DND-41 (cell line): ENCODE measurements at regions not wholly inside any gene's neighbourhood (a gene's known extent, or its start where the extent isn't known, plus 50 kb on each side); places are given as distances from the start of the nearest gene placed in this dataset.
A peak's percentile ranks its signal among the peaks of the same experiment; 100 is the strongest.

Experiments
- ATAC-seq: fragments of 200-7000 bp; cut with Tn5 transposase; 3 replicates; pipeline ENCODE4 v1.9.1; 2021; ENCODE audit warnings: low read depth; ENCODE audit not compliant: insufficient read depth
- DNase-seq: peaks from one replicate; pipeline ENCODE4 v3.0.0-alpha.2; 2020
- H2AFZ ChIP-seq: 2 replicates; pipeline ENCODE4 v1.6.0; 2012; ENCODE audit warnings: low read depth, low read length
- H3K27ac ChIP-seq: 2 replicates; pipeline ENCODE4 v1.5.1; 2012; ENCODE audit warnings: low read length, inconsistent platforms
- H3K27me3 ChIP-seq: fragments of 200-600 bp; sonication (generic); 2 replicates; pipeline ENCODE4 v1.6.0; 2012; ENCODE audit warnings: low read length, mild to moderate bottlenecking, inconsistent platforms; ENCODE audit not compliant: insufficient read depth, poor library complexity
- H3K36me3 ChIP-seq: 2 replicates; pipeline ENCODE4 v1.5.1; 2012; ENCODE audit warnings: low read length, inconsistent platforms; ENCODE audit not compliant: insufficient read depth
- H3K4me1 ChIP-seq: 2 replicates; pipeline ENCODE4 v1.5.1; 2012; ENCODE audit warnings: mild to moderate bottlenecking, low read length; ENCODE audit not compliant: insufficient read depth
- H3K4me2 ChIP-seq: 2 replicates; pipeline ENCODE4 v1.6.0; 2012; ENCODE audit warnings: mild to moderate bottlenecking, moderate library complexity, low read length, inconsistent platforms; ENCODE audit not compliant: insufficient read depth
- H3K4me3 ChIP-seq, 2 experiments: fragments of 200-600 bp in 1 of 2; shearing (Covaris generic) in 1 of 2; 2 replicates each; pipeline ENCODE4 v1.5.1; 2012 to 2016; ENCODE audit warnings: inconsistent platforms in 2 of 2, low read length in 2 of 2, mild to moderate bottlenecking in 2 of 2, low read depth in 1 of 2, moderate library complexity in 1 of 2
- H3K79me2 ChIP-seq: 2 replicates; pipeline ENCODE4 v1.6.0; 2012; ENCODE audit warnings: low read length, inconsistent platforms; ENCODE audit not compliant: insufficient read depth
- H3K9ac ChIP-seq: 2 replicates; pipeline ENCODE4 v1.6.0; 2012; ENCODE audit warnings: low read depth, mild to moderate bottlenecking, inconsistent platforms, low read length, moderate library complexity
- H3K9me3 ChIP-seq: 2 replicates; pipeline ENCODE4 v1.5.1; 2012; ENCODE audit warnings: low read length, moderate library complexity, mild to moderate bottlenecking, inconsistent platforms; ENCODE audit not compliant: insufficient read depth, severe bottlenecking
- H4K20me1 ChIP-seq: 2 replicates; pipeline ENCODE4 v1.6.0; 2012; ENCODE audit warnings: low read length; ENCODE audit not compliant: insufficient read depth
- EZH2 ChIP-seq: IDR thresholded peaks from 3 replicates; pipeline ENCODE4 v1.6.1; 2012; ENCODE audit warnings: borderline replicate concordance, low read depth, mild to moderate bottlenecking, moderate library complexity, low read length, inconsistent platforms; ENCODE audit not compliant: severe bottlenecking
- TF ChIP-seq, protein P1 (sequence below): IDR thresholded peaks from 2 replicates; pipeline ENCODE4 v1.5.1; 2012; ENCODE audit warnings: borderline replicate concordance, low read length, moderate library complexity, mild to moderate bottlenecking; ENCODE audit not compliant: poor library complexity, severe bottlenecking; ENCODE audit errors: extremely low read depth

DNA sequence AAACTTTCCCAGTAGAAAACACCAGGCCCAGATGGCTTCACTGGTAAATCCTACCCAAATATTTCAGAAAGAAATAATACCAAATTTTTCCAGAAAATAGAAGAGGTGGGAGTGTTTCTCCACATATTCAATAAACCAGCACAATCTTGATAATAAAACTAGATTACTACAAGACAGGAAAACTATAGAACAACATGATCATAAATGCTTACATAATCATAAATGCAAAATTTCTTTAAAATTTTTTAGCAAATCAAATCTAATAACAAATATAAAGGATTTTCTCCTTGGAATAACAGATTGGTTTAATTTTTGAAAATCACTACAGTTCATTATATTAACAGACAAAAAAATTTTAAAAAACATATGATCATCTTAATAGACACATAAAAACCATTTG lies 294.5 kb downstream of the BCL11B start:
- no peak overlapping the region for H3K27ac ChIP-seq
- no peaks in the 10 kb centered on the region for H3K36me3 ChIP-seq
- no peak overlapping the region for H3K4me3 ChIP-seq
- H3K27me3 ChIP-seq: no peaks in the 10 kb centered on the region
- no peaks in the 10 kb centered on the region for H3K79me2 ChIP-seq
- no peak overlapping the region for H3K4me2 ChIP-seq
- ATAC-seq (no peak), DNase-seq (no peak)
- H3K9me3 ChIP-seq: no peaks in the 10 kb centered on the region
- no peak overlapping the region for H2AFZ ChIP-seq
- no peaks in the 10 kb centered on the region for H4K20me1 ChIP-seq
- H3K4me1 ChIP-seq: no peaks in the 10 kb centered on the region
- no peak for TF ChIP-seq EZH2
- H3K9ac ChIP-seq: no peak overlapping the region

DNA sequence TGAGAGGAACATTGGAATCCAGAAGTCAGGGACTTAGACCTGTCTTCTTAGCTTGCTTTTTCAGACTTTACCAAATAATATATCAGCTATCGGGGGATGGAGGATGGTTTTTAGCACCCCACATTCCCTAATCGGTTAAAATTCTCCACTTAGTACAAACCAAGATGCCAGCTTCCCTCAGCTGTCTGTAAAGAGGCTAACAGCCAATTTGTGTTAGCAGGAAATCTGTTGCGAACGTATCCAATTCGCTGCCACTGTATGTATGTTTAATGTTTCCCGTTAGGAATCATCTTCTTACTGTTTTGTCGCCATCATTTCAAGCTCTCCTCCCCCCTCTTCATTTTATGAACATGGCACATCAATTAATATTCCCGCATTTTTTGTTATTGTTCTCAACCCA lies 289.0 kb downstream of the BCL11B start:
- no peaks in the 10 kb centered on the region for H3K36me3 ChIP-seq
- H2AFZ ChIP-seq: no peak overlapping the region
- no peak overlapping the region for H3K4me3 ChIP-seq
- no peak overlapping the region for H3K9ac ChIP-seq
- no peak for DNase-seq
- H3K4me2 ChIP-seq: no peak overlapping the region
- no peak for ATAC-seq
- H3K27ac ChIP-seq: no peak overlapping the region
- TF ChIP-seq EZH2: no peak
- TF ChIP-seq, protein P1, sequence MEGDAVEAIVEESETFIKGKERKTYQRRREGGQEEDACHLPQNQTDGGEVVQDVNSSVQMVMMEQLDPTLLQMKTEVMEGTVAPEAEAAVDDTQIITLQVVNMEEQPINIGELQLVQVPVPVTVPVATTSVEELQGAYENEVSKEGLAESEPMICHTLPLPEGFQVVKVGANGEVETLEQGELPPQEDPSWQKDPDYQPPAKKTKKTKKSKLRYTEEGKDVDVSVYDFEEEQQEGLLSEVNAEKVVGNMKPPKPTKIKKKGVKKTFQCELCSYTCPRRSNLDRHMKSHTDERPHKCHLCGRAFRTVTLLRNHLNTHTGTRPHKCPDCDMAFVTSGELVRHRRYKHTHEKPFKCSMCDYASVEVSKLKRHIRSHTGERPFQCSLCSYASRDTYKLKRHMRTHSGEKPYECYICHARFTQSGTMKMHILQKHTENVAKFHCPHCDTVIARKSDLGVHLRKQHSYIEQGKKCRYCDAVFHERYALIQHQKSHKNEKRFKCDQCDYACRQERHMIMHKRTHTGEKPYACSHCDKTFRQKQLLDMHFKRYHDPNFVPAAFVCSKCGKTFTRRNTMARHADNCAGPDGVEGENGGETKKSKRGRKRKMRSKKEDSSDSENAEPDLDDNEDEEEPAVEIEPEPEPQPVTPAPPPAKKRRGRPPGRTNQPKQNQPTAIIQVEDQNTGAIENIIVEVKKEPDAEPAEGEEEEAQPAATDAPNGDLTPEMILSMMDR: no peak
- no peaks in the 10 kb centered on the region for H3K9me3 ChIP-seq
- H3K79me2 ChIP-seq: no peaks in the 10 kb centered on the region
- no peaks in the 10 kb centered on the region for H3K27me3 ChIP-seq
- peaks cover 3% of the 10 kb centered on the region; the same call in 1 of the 2 replicates for H3K4me1 ChIP-seq
- H4K20me1 ChIP-seq: no peaks in the 10 kb centered on the region

DNA sequence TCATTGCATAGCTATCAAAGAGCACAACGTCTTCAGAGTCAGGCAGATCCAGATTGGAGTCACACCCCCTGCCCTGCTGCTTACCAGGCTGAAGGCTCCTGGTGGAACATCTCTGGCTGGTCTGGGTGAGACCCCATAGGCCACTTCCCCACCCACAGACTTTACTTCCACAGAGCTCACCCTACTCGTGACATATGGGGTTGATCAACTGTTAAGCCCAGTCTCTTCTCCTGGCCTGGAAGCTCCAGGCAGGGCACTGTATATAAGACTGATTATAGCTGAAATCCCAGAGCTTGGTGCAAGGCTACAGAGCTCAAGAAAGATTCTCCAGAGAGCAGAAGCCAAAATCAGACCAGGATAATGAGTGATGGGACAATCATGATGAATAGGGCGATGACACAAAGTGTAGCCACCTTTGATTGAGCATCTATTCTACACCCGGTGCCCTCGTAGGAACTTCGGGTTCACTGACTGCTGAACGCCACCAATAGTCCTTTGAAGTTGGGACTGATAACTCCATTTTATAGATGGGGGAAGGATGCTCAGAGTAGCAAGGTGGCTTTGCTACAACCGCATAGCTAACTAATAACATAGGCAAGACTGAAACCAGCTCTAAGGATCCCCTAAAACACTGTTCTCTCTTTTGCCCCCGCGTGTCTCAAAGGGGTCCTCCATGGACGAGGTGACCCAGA lies 287.8 kb downstream of the BCL11B start:
- Histone ChIP-seq H2AFZ (no peak overlapping the region), H3K9ac (no peak overlapping the region), H3K4me2 (no peak overlapping the region), H3K4me3 (no peak overlapping the region), H3K79me2 (no peaks in the 10 kb centered on the region), H3K27ac (no peak overlapping the region), H3K27me3 (no peaks in the 10 kb centered on the region), H4K20me1 (no peaks in the 10 kb centered on the region), H3K4me1 (peaks cover 3% of the 10 kb centered on the region; the same call in 1 of the 2 replicates), H3K36me3 (no peaks in the 10 kb centered on the region), H3K9me3 (no peaks in the 10 kb centered on the region)
- ATAC-seq: no peak
- no peak for TF ChIP-seq EZH2
- TF ChIP-seq, protein P1: no peak
- no peak for DNase-seq

DNA sequence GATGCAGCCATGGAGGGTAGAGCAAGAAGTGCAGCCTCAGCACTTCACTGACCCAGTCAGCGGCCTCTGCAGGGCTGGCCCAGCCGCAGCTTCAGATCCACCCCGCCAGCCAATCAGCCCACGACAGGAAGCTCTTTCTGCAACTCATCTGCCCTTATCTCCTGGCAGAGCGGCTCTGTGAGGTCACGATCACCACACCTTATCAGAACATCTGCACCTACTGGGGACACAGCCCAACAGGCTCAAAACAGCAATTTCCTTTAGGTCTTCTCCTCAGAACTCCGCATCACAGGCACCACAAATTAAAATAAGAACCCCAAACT lies 287.3 kb downstream of the BCL11B start:
- H3K9ac ChIP-seq: no peak overlapping the region
- no peak overlapping the region for H3K4me3 ChIP-seq
- no peak overlapping the region for H2AFZ ChIP-seq
- H3K4me1 ChIP-seq: peaks cover 3% of the 10 kb centered on the region; the same call in 1 of the 2 replicates
- TF ChIP-seq, protein P1: no peak
- TF ChIP-seq EZH2: no peak
- no peak overlapping the region for H3K27ac ChIP-seq
- no peaks in the 10 kb centered on the region for H4K20me1 ChIP-seq
- ATAC-seq (peak; percentile 73), DNase-seq (peak; percentile 24)
- no peaks in the 10 kb centered on the region for H3K27me3 ChIP-seq
- H3K9me3 ChIP-seq: no peaks in the 10 kb centered on the region
- no peaks in the 10 kb centered on the region for H3K79me2 ChIP-seq
- H3K36me3 ChIP-seq: no peaks in the 10 kb centered on the region
- H3K4me2 ChIP-seq: no peak overlapping the region
